Right kidney (tissue), 1 donor: ENCODE measurements at regions not wholly inside any gene's neighbourhood (a gene's known extent, or its start where the extent isn't known, plus 50 kb on each side); places are given as distances from the start of the nearest gene placed in this dataset.
"Not testable (repeated sequence)": the region's sequence is repeated elsewhere in the genome, so short reads cannot be mapped to it uniquely, and the experiment has no call there.

Experiments used
- DNase-seq: peaks from one replicate; pipeline ENCODE4 v3.0.0-alpha.2; 2016

GRCh38 chr9:28930766-28931165 lies 1357.5 kb upstream of the C9orf72 start:
- DNase-seq: no peak

GRCh38 chr9:28934111-28934510 lies 1360.8 kb upstream of the C9orf72 start:
- DNase-seq: no peak

GRCh38 chr9:28938981-28939380 lies 1365.7 kb upstream of the C9orf72 start:
- DNase-seq: no peak

- no peak for DNase-seq
Observed at GRCh38 chr9:28941856-28942255, 1368.6 kb upstream of the C9orf72 start.

- no peak for DNase-seq
Observed at GRCh38 chr9:28942941-28943340, 1369.7 kb upstream of the C9orf72 start.

- DNase-seq: no peak
Observed at GRCh38 chr9:28946648-28947047, 1373.4 kb upstream of the C9orf72 start.

- DNase-seq: no peak
Observed at GRCh38 chr9:28951945-28952344, 1378.7 kb upstream of the C9orf72 start.

- no peak for DNase-seq
Observed at GRCh38 chr9:28956116-28956880, 1383.0 kb upstream of the C9orf72 start.

GRCh38 chr9:28960602-28961001 lies 1387.3 kb upstream of the C9orf72 start:
- DNase-seq: no peak

- no peak for DNase-seq
Observed at GRCh38 chr9:28961623-28962022, 1388.3 kb upstream of the C9orf72 start.

GRCh38 chr9:28967226-28967625 lies 1393.9 kb upstream of the C9orf72 start:
- DNase-seq: no peak

- no peak for DNase-seq
Observed at GRCh38 chr9:28970241-28970654, 1397.0 kb upstream of the C9orf72 start.

- DNase-seq: no peak
Observed at GRCh38 chr9:28971881-28972280, 1398.6 kb upstream of the C9orf72 start.

GRCh38 chr9:28976250-28976649 lies 1403.0 kb upstream of the C9orf72 start:
- no peak for DNase-seq

GRCh38 chr9:28976684-28977083 lies 1403.4 kb upstream of the C9orf72 start:
- no peak for DNase-seq

- DNase-seq: no peak
Observed at GRCh38 chr9:28981129-28981528, 1407.8 kb upstream of the C9orf72 start.

- no peak for DNase-seq
Observed at GRCh38 chr9:28981711-28982110, 1408.4 kb upstream of the C9orf72 start.

GRCh38 chr9:28984016-28984415 lies 1410.7 kb upstream of the C9orf72 start:
- DNase-seq: no peak

- not testable (repeated sequence) for DNase-seq
Observed at GRCh38 chr9:28990009-28990408, 1416.7 kb upstream of the C9orf72 start.

- no peak for DNase-seq
Observed at GRCh38 chr9:28999057-28999456, 1425.8 kb upstream of the C9orf72 start.

- no peak for DNase-seq
Observed at GRCh38 chr9:28999806-29000205, 1426.5 kb upstream of the C9orf72 start.

GRCh38 chr9:29001006-29001405 lies 1427.7 kb upstream of the C9orf72 start:
- DNase-seq: no peak

- no peak for DNase-seq
Observed at GRCh38 chr9:29004988-29005387, 1431.7 kb upstream of the C9orf72 start.

- no peak for DNase-seq
Observed at GRCh38 chr9:29006628-29007027, 1433.3 kb upstream of the C9orf72 start.

- no peak for DNase-seq
Observed at GRCh38 chr9:29012911-29013310, 1439.6 kb upstream of the C9orf72 start.
